ENCODE measurements at regions not wholly inside any gene's neighbourhood (a gene's known extent, or its start where the extent isn't known, plus 50 kb on each side); places are given as distances from the start of the nearest gene placed in this dataset.

- no peak overlapping the region for H3K4me3 ChIP-seq (ENCODE audit: control insufficient read depth, low read depth, low read length)
- no peak for TF ChIP-seq CTCF (IDR thresholded peaks at IDR 0.05; ENCODE audit: control insufficient read depth, insufficient read depth, low read depth, low read length, missing control alignments)
- no peak for DNase-seq (ENCODE audit: low read depth)
Measured at GRCh38 chr2:133720429-133720828, 152.2 kb upstream of the NCKAP5 start.

- no peak overlapping the region for H3K4me3 ChIP-seq (ENCODE audit: control insufficient read depth, low read depth, low read length)
- TF ChIP-seq CTCF (IDR thresholded peaks at IDR 0.05; ENCODE audit: control insufficient read depth, insufficient read depth, low read depth, low read length, missing control alignments), result no peak
- no peak for DNase-seq (ENCODE audit: low read depth)
Measured at GRCh38 chr2:133721118-133721517, 152.9 kb upstream of the NCKAP5 start.

GRCh38 chr2:133723133-133723532, 154.9 kb upstream of the NCKAP5 start:
- DNase-seq (ENCODE audit: low read depth), result no peak
- no peak overlapping the region for H3K4me3 ChIP-seq (ENCODE audit: control insufficient read depth, low read depth, low read length)
- no peak for TF ChIP-seq CTCF (IDR thresholded peaks at IDR 0.05; ENCODE audit: control insufficient read depth, insufficient read depth, low read depth, low read length, missing control alignments)

GRCh38 chr2:133726973-133727372, 158.7 kb upstream of the NCKAP5 start:
- no peak for DNase-seq (ENCODE audit: low read depth)
- peak overlapping the region; percentile 14; the same call in 1 of the 2 replicates for H3K4me3 ChIP-seq (ENCODE audit: control insufficient read depth, low read depth, low read length)
- no peak for TF ChIP-seq CTCF (IDR thresholded peaks at IDR 0.05; ENCODE audit: control insufficient read depth, insufficient read depth, low read depth, low read length, missing control alignments)

GRCh38 chr2:133732059-133732458, 163.8 kb upstream of the NCKAP5 start:
- TF ChIP-seq CTCF (IDR thresholded peaks at IDR 0.05; ENCODE audit: control insufficient read depth, insufficient read depth, low read depth, low read length, missing control alignments), result no peak
- no peak overlapping the region for H3K4me3 ChIP-seq (ENCODE audit: control insufficient read depth, low read depth, low read length)
- no peak for DNase-seq (ENCODE audit: low read depth)

GRCh38 chr2:133732982-133733900, 165.0 kb upstream of the NCKAP5 start:
- no peak overlapping the region for H3K4me3 ChIP-seq (ENCODE audit: control insufficient read depth, low read depth, low read length)
- DNase-seq (ENCODE audit: low read depth), result no peak

More at GRCh38 chr2:133732982-133733900, 165.0 kb upstream of the NCKAP5 start:
- no peak for TF ChIP-seq CTCF (IDR thresholded peaks at IDR 0.05; ENCODE audit: control insufficient read depth, insufficient read depth, low read depth, low read length, missing control alignments)

Measured in AG09309 (cell line).